GM23338 (cell line): ENCODE measurements at regions not wholly inside any gene's neighbourhood (a gene's known extent, or its start where the extent isn't known, plus 50 kb on each side); places are given as distances from the start of the nearest gene placed in this dataset.

ENCODE experiments used
- ATAC-seq: fragments of 200-7000 bp; cut with Tn5 transposase; 3 replicates; pipeline ENCODE4 v1.9.1; 2020
- DNase-seq: peaks from one replicate; pipeline ENCODE4 v3.0.0-alpha.2; 2015; ENCODE audit warnings: low spot score
- H2AFZ ChIP-seq: fragments of 200-600 bp; sonication (generic); 2 replicates; pipeline ENCODE4 v1.8.0; 2016; ENCODE audit warnings: antibody characterized with exemption, mild to moderate bottlenecking, moderate library complexity
- H3F3A ChIP-seq: fragments of 200-600 bp; sonication (generic); replicated peaks from 2 replicates; pipeline ENCODE4 v1.8.0; 2017; ENCODE audit warnings: antibody characterized with exemption, mixed run types, low read depth
- H3K27ac ChIP-seq: fragments of 200-600 bp; sonication (generic); 2 replicates; pipeline ENCODE4 v1.6.1; 2016; ENCODE audit warnings: low read depth
- H3K27me3 ChIP-seq: fragments of 200-600 bp; sonication (generic); 2 replicates; pipeline ENCODE4 v1.8.0; 2016; ENCODE audit warnings: mild to moderate bottlenecking, mixed run types, moderate library complexity; ENCODE audit not compliant: insufficient read depth
- H3K36me3 ChIP-seq: fragments of 200-600 bp; sonication (generic); 2 replicates; pipeline ENCODE4 v1.8.0; 2016; ENCODE audit warnings: mild to moderate bottlenecking; ENCODE audit not compliant: insufficient read depth
- H3K4me1 ChIP-seq: fragments of 200-600 bp; sonication (generic); 2 replicates; pipeline ENCODE4 v1.8.0; 2016; ENCODE audit warnings: mild to moderate bottlenecking, moderate library complexity; ENCODE audit not compliant: insufficient read depth
- H3K4me2 ChIP-seq: fragments of 200-600 bp; sonication (generic); 2 replicates; pipeline ENCODE4 v1.7.1; 2017; ENCODE audit warnings: mixed run types
- H3K4me3 ChIP-seq: fragments of 200-600 bp; sonication (generic); 2 replicates; pipeline ENCODE4 v1.6.1; 2016; ENCODE audit warnings: mixed run types
- H3K79me2 ChIP-seq: fragments of 200-600 bp; sonication (generic); replicated peaks from 2 replicates; pipeline ENCODE4 v1.8.0; 2017; ENCODE audit warnings: mild to moderate bottlenecking; ENCODE audit not compliant: insufficient read depth
- H3K9me2 ChIP-seq: fragments of 200-600 bp; sonication (generic); 2 replicates; pipeline ENCODE4 v1.8.0; 2017; ENCODE audit not compliant: insufficient read depth
- H4K20me1 ChIP-seq: fragments of 200-600 bp; sonication (generic); replicated peaks from 2 replicates; pipeline ENCODE4 v1.8.0; 2017; ENCODE audit warnings: mild to moderate bottlenecking; ENCODE audit not compliant: insufficient read depth
- H3K27ac Mint-ChIP-seq: 2 replicates; pipeline ENCODE4 v1.8.0; 2020; ENCODE audit warnings: inconsistent platforms, mild to moderate bottlenecking, moderate library complexity, mixed read lengths
- H3K27me3 Mint-ChIP-seq: 3 replicates; pipeline ENCODE4 v1.8.0; 2022; ENCODE audit warnings: low read depth, mild to moderate bottlenecking, moderate library complexity, mixed read lengths, inconsistent platforms; ENCODE audit not compliant: insufficient read depth, poor library complexity
- H3K36me3 Mint-ChIP-seq: 3 replicates; pipeline ENCODE4 v1.8.0; 2021; ENCODE audit warnings: low read depth, mild to moderate bottlenecking, inconsistent platforms, moderate library complexity, mixed read lengths
- H3K4me1 Mint-ChIP-seq: 3 replicates; pipeline ENCODE4 v1.8.0; 2020; ENCODE audit warnings: mild to moderate bottlenecking, inconsistent platforms, mixed read lengths
- H3K4me3 Mint-ChIP-seq: 3 replicates; pipeline ENCODE4 v1.8.0; 2021; ENCODE audit warnings: moderate library complexity, mild to moderate bottlenecking, inconsistent platforms, mixed read lengths
- H3K9me3 Mint-ChIP-seq: 3 replicates; pipeline ENCODE4 v1.8.0; 2020; ENCODE audit warnings: moderate library complexity, mild to moderate bottlenecking, inconsistent platforms, mixed read lengths
- CREB1 ChIP-seq: fragments of 250-450 bp; sonication (Bioruptor Pico); IDR thresholded peaks from 2 replicates; pipeline ENCODE4 v1.5.0; 2020; ENCODE audit warnings: low read depth, mild to moderate bottlenecking, moderate library complexity
- EZH2 ChIP-seq: fragments of 200-600 bp; sonication (generic); IDR thresholded peaks from one replicate; pipeline ENCODE4 v1.8.0; 2017; ENCODE audit warnings: antibody characterized with exemption, mild to moderate bottlenecking, low read depth; ENCODE audit not compliant: unreplicated experiment
- EZH2phosphoT487 ChIP-seq: fragments of 200-600 bp; sonication (generic); IDR thresholded peaks from one replicate; pipeline ENCODE4 v1.8.1; 2018; ENCODE audit warnings: antibody characterized with exemption; ENCODE audit not compliant: unreplicated experiment
- NANOG ChIP-seq: IDR thresholded peaks from 2 replicates; pipeline ENCODE4 v1.6.1; 2016; ENCODE audit warnings: antibody characterized with exemption, borderline replicate concordance
- REST ChIP-seq: IDR thresholded peaks from one replicate; pipeline ENCODE4 v1.6.1; 2018; ENCODE audit warnings: antibody characterized with exemption; ENCODE audit not compliant: unreplicated experiment
- ZNF462 ChIP-seq: fragments of 250-450 bp; sonication (Bioruptor Pico); IDR thresholded peaks from 2 replicates; pipeline ENCODE4 v1.5.0; 2020; ENCODE audit warnings: mild to moderate bottlenecking, moderate library complexity

- Mint-ChIP-seq H3K36me3 (no peaks in the 10 kb centered on the region), H3K4me1 (peaks cover 25% of the 10 kb centered on the region), H3K9me3 (no peaks in the 10 kb centered on the region; the same call in 2 of the 3 replicates), H3K27me3 (no peaks in the 10 kb centered on the region), H3K4me3 (no peak overlapping the region), H3K27ac (no peak overlapping the region)
- no peaks in the 10 kb centered on the region for H3K79me2 ChIP-seq
- no peak for DNase-seq
- H3K4me2 ChIP-seq: no peak overlapping the region
- H4K20me1 ChIP-seq: no peaks in the 10 kb centered on the region
- peaks cover 33% of the 10 kb centered on the region for H3K4me1 ChIP-seq
- no peaks in the 10 kb centered on the region for H3F3A ChIP-seq
- H3K27me3 ChIP-seq: no peaks in the 10 kb centered on the region
- TF ChIP-seq REST (no peak), NANOG (no peak), ZNF462 (no peak), EZH2phosphoT487 (no peak), EZH2 (no peak), CREB1 (no peak)
- H3K27ac ChIP-seq: no peak overlapping the region
- H3K4me3 ChIP-seq: no peak overlapping the region
- H3K36me3 ChIP-seq: no peaks in the 10 kb centered on the region
- H2AFZ ChIP-seq: no peak overlapping the region
- H3K9me2 ChIP-seq: no peaks in the 10 kb centered on the region
- ATAC-seq: no peak
These were observed 183.9 kb upstream of the NFIA start for GRCh38 chr1:60898413-60898812.
